HCT116 (cell line): ENCODE measurements at regions not wholly inside any gene's neighbourhood (a gene's known extent, or its start where the extent isn't known, plus 50 kb on each side); places are given as distances from the start of the nearest gene placed in this dataset.
"Not testable (repeated sequence)": the region's sequence is repeated elsewhere in the genome, so short reads cannot be mapped to it uniquely, and the experiment has no call there.

Experiments used
- ATAC-seq: fragments of 200-7000 bp; cut with Tn5 transposase; 2 replicates; pipeline ENCODE4 v1.9.1; 2020; ENCODE audit warnings: mild to moderate bottlenecking, moderate library complexity
- BruUV-seq: library from RNA; stranded (reverse); fragments of 400-500 nt; replicated peaks from 2 replicates; lab custom pipeline; 2021; lab: Mats Ljungman, UMichigan
- CTCF ChIA-PET: fragments of 300-600 bp; sonication (Branson Sonifier 250); formaldehyde crosslinking; loops from one replicate; lab custom pipeline; 2021; ENCODE audit warnings: antibody characterized with exemption; lab: Charles Lee
- POLR2A ChIA-PET: fragments of 300-600, 350-600 bp; sonication (Branson Sonifier 250); formaldehyde crosslinking; loops from one replicate; lab custom pipeline; 2021; ENCODE audit warnings: antibody characterized with exemption; lab: Charles Lee
- RAD21 ChIA-PET, 2 experiments: fragments of 300-600 bp; sonication (Branson Sonifier 250); formaldehyde crosslinking; loops; one replicate each; lab custom pipeline; 2023; ENCODE audit warnings: low total read pairs in 2 of 2; ENCODE audit not compliant: uncharacterized antibody in 2 of 2, unreplicated experiment in 2 of 2, low non-redundant PET in 1 of 2; lab: Charles Lee
- DNase-seq: peaks from one replicate; pipeline ENCODE4 v3.0.0-alpha.2; 2010; ENCODE audit warnings: low read depth, low spot score
- H2AFZ ChIP-seq: fragments of 200-600 bp; shearing (Covaris generic), sonication (generic); 2 replicates; pipeline ENCODE4 v1.6.1; 2017; ENCODE audit warnings: low read depth, mixed run types, mixed read lengths, antibody characterized with exemption, low read length; ENCODE audit not compliant: poor library complexity, severe bottlenecking
- H3K27ac ChIP-seq: 2 replicates; pipeline ENCODE4 v1.5.1; 2012; ENCODE audit warnings: low read depth, low read length
- H3K27me3 ChIP-seq: fragments of 200-600 bp; sonication (generic); 2 replicates; pipeline ENCODE4 v1.6.1; 2016; ENCODE audit warnings: mixed run types, low read length, mixed read lengths; ENCODE audit not compliant: insufficient read depth
- H3K36me3 ChIP-seq, 2 experiments: fragments of 200-500 bp in 1 of 2; fragments of 200-600 bp in 1 of 2; sonication (Bioruptor generic) in 1 of 2; sonication (generic) in 1 of 2; 2 replicates each; pipeline versions ENCODE4 v1.5.1 to v1.6.1; 2014 to 2016; ENCODE audit warnings: low read length in 2 of 2, inconsistent platforms in 1 of 2, mixed read lengths in 1 of 2, mixed run types in 1 of 2; ENCODE audit not compliant: insufficient read depth in 2 of 2, control insufficient read depth in 1 of 2
- H3K4me1 ChIP-seq, 2 experiments: fragments of 200-600 bp in 1 of 2; sonication (generic) in 1 of 2; 2 replicates each; pipeline versions ENCODE4 v1.5.1 to v1.6.1; 2012 to 2017; ENCODE audit warnings: low read length in 2 of 2, inconsistent platforms in 1 of 2, mild to moderate bottlenecking in 1 of 2, mixed read lengths in 1 of 2, mixed run types in 1 of 2, moderate library complexity in 1 of 2; ENCODE audit not compliant: insufficient read depth in 2 of 2, control insufficient read depth in 1 of 2
- H3K4me2 ChIP-seq: fragments of 200-600 bp; sonication (generic); 2 replicates; pipeline ENCODE4 v1.6.1; 2017; ENCODE audit warnings: mixed run types, low read length, mixed read lengths
- H3K4me3 ChIP-seq, 2 experiments: fragments of 200-600 bp in 1 of 2; sonication (generic) in 1 of 2; replicated peaks in 1 of 2; 2 replicates each; pipeline ENCODE4 v1.5.1; 2011 to 2016; ENCODE audit warnings: low read length in 2 of 2, control low read depth in 1 of 2, low read depth in 1 of 2, mild to moderate bottlenecking in 1 of 2, mixed read lengths in 1 of 2, mixed run types in 1 of 2
- H3K79me2 ChIP-seq: fragments of 200-600 bp; sonication (generic); 2 replicates; pipeline ENCODE4 v1.6.1; 2017; ENCODE audit warnings: mild to moderate bottlenecking, mixed run types, low read length, moderate library complexity, mixed read lengths; ENCODE audit not compliant: insufficient read depth
- H3K9ac ChIP-seq: fragments of 200-600 bp; sonication (generic); 2 replicates; pipeline ENCODE4 v1.6.1; 2016; ENCODE audit warnings: low read length, mixed read lengths
- H3K9me2 ChIP-seq: fragments of 200-600 bp; sonication (generic), shearing (Covaris generic); 2 replicates; pipeline ENCODE4 v1.6.1; 2017; ENCODE audit warnings: mixed run types, mild to moderate bottlenecking, moderate library complexity; ENCODE audit not compliant: insufficient read depth
- H3K9me3 ChIP-seq, 2 experiments: fragments of 200-500 bp in 1 of 2; fragments of 200-600 bp in 1 of 2; sonication (Bioruptor generic) in 1 of 2; sonication (generic) in 1 of 2; 2 replicates each; pipeline ENCODE4 v1.6.1; 2014 to 2017; ENCODE audit warnings: low read length in 2 of 2, mixed read lengths in 2 of 2, inconsistent platforms in 1 of 2, low read depth in 1 of 2, mild to moderate bottlenecking in 1 of 2, mixed run types in 1 of 2, moderate library complexity in 1 of 2; ENCODE audit not compliant: control insufficient read depth in 1 of 2, insufficient read depth in 1 of 2
- H4K20me1 ChIP-seq: fragments of 200-600 bp; sonication (generic), shearing (Covaris generic); 2 replicates; pipeline ENCODE4 v1.6.1; 2017; ENCODE audit warnings: mixed run types, mild to moderate bottlenecking, moderate library complexity; ENCODE audit not compliant: insufficient read depth
- intact Hi-C: fragments of 100-400 bp; cut with micrococcal nuclease; formaldehyde crosslinking; loops from 2 replicates; pipeline ENCODE4 v1.10.0; 2022

GRCh38 chr14:19159003-19159625, 191.9 kb downstream of the POTEM start:
- H2AFZ ChIP-seq, H3K4me2 ChIP-seq, POLR2A ChIA-PET, H3K4me1 ChIP-seq, DNase-seq, H3K27ac ChIP-seq, H3K79me2 ChIP-seq, H3K27me3 ChIP-seq, H3K4me3 ChIP-seq, BruUV-seq, ATAC-seq, H4K20me1 ChIP-seq, H3K9ac ChIP-seq, CTCF ChIA-PET, intact Hi-C loops, RAD21 ChIA-PET, H3K9me2 ChIP-seq, H3K9me3 ChIP-seq, H3K36me3 ChIP-seq: not testable (repeated sequence)

DNA sequence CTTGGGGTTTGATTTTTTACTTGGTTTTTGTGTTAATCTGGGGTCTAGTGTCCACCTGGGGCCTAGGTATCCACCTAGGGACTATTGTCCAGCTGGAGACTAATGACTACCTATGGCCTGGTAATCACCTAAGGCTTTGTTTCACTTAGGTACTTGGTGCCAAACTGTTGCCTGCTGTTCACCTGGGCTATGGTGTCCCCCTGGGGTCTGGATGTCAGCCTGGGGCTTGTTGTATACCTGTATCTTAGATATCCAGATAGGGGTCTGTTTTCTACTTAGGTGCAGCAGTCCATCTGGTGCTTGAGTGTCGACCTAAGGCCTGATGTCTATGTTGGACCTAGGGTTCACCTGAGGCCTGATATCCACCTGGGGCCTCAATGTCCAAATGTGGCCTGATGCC, 193.1 kb downstream of the POTEM start:
- H2AFZ ChIP-seq, BruUV-seq, H3K4me1 ChIP-seq, ATAC-seq, H3K4me3 ChIP-seq, H3K9me3 ChIP-seq, H3K27me3 ChIP-seq, H3K27ac ChIP-seq, H4K20me1 ChIP-seq, H3K36me3 ChIP-seq, CTCF ChIA-PET, H3K4me2 ChIP-seq, intact Hi-C loops, DNase-seq, RAD21 ChIA-PET, POLR2A ChIA-PET, H3K9ac ChIP-seq, H3K9me2 ChIP-seq, H3K79me2 ChIP-seq: not testable (repeated sequence)

DNA sequence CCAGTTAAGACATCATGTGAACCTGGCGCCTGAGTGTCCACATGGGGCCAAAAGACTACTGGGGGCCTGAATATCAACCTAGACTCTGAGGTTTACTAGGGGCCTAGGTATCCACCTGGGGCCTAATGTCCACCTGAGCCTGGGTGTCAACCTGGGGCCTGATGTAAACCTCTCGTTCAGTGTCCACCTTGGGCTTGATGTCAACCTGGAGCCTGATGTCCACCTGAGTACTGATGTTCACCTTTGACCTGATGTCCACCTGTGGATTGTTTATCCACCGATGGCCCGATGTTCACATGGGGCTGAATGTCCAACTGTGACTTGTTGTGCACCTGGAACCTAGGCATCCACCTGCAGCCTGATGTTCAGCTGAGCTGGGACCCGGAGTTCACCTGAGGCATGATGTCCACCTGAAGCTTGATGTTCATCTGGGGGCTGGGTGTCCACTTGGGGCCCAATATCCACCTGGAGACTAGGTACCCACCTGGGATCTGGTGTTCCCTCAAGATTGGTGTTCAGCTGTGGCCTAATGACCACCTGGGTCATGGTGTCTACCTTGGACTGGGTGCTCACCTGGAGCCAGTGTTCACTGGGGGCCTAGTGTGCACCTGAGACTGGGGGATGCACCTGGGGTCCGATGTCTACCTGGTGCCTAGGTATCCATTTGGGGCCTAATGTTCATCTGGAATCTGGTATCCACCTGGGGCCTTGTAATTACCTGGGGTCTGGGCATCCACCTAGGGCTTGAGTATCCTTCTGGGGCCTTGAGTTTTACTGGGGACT, 194.2 kb downstream of the POTEM start:
- BruUV-seq, H3K9me3 ChIP-seq, intact Hi-C loops, POLR2A ChIA-PET, ATAC-seq, RAD21 ChIA-PET, H3K79me2 ChIP-seq, H3K9me2 ChIP-seq, H3K4me3 ChIP-seq, H3K4me2 ChIP-seq, H3K27ac ChIP-seq, H3K27me3 ChIP-seq, H2AFZ ChIP-seq, CTCF ChIA-PET, H4K20me1 ChIP-seq, H3K9ac ChIP-seq, DNase-seq, H3K36me3 ChIP-seq, H3K4me1 ChIP-seq: not testable (repeated sequence)

DNA sequence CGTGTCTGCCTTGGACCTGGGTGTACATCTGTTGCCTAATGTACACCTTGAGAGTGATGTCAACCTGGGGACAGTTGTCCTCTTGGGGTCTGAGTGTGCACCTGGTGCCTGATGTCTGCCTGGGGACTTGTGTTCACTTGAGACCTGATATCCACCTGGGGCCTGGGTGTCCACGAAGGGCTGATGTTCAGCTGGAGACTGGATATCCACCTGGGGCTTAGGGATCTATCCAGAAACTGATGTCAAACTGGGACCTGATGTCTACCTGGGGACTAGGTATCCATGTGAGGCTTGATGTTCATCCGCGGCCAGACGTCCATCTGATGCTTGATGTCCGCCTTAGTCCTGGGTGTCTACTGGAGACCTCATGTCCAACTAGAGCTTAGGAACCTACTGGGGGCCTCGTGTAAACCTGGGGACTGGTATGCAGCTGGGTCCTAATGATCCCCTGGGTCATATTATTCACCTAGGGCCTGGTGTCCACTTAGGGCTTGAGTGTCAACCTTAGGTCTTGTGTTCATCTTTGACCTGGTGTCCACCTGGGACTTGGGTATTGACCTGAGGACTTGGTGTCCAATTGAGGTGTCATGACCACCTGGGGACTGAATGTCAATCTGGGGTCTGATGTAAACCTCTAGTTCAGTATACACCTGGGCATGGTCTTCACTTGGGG, 194.9 kb downstream of the POTEM start:
- H3K4me2 ChIP-seq = not testable (repeated sequence)

More for the DNA sequence above, 194.9 kb downstream of the POTEM start:
- RAD21 ChIA-PET, H3K9me3 ChIP-seq, H3K36me3 ChIP-seq, intact Hi-C loops, H3K9ac ChIP-seq, H4K20me1 ChIP-seq, ATAC-seq, H3K4me1 ChIP-seq, H2AFZ ChIP-seq, BruUV-seq, H3K27me3 ChIP-seq, CTCF ChIA-PET, DNase-seq, H3K79me2 ChIP-seq, H3K4me3 ChIP-seq, H3K27ac ChIP-seq, H3K9me2 ChIP-seq, POLR2A ChIA-PET: not testable (repeated sequence)
